MM.1S (cell line): ENCODE measurements at regions not wholly inside any gene's neighbourhood (a gene's known extent, or its start where the extent isn't known, plus 50 kb on each side); places are given as distances from the start of the nearest gene placed in this dataset.

Experiments used
- EZH2phosphoT487 ChIP-seq: fragments of 300-600 bp; sonication (generic); IDR thresholded peaks from 2 replicates; pipeline ENCODE4 v1.6.1; 2018; ENCODE audit warnings: antibody characterized with exemption, low read length
- TF ChIP-seq, protein P1 (sequence below): fragments of 300-600 bp; sonication (generic); IDR thresholded peaks from 2 replicates; pipeline ENCODE4 v1.5.1; 2016; ENCODE audit warnings: antibody characterized with exemption, low read length, mixed read lengths

GRCh38 chr3:40768536-40768935 lies 243.8 kb downstream of the ZNF621 start:
- TF ChIP-seq, protein P1, sequence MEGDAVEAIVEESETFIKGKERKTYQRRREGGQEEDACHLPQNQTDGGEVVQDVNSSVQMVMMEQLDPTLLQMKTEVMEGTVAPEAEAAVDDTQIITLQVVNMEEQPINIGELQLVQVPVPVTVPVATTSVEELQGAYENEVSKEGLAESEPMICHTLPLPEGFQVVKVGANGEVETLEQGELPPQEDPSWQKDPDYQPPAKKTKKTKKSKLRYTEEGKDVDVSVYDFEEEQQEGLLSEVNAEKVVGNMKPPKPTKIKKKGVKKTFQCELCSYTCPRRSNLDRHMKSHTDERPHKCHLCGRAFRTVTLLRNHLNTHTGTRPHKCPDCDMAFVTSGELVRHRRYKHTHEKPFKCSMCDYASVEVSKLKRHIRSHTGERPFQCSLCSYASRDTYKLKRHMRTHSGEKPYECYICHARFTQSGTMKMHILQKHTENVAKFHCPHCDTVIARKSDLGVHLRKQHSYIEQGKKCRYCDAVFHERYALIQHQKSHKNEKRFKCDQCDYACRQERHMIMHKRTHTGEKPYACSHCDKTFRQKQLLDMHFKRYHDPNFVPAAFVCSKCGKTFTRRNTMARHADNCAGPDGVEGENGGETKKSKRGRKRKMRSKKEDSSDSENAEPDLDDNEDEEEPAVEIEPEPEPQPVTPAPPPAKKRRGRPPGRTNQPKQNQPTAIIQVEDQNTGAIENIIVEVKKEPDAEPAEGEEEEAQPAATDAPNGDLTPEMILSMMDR: no peak
- no peak for TF ChIP-seq EZH2phosphoT487
